Heart left ventricle (tissue), 16 donors: ENCODE measurements at regions not wholly inside any gene's neighbourhood (a gene's known extent, or its start where the extent isn't known, plus 50 kb on each side); places are given as distances from the start of the nearest gene placed in this dataset.

Source experiments
- ATAC-seq, 4 donors: fragments of 200-7000 bp; cut with Tn5 transposase; one replicate each; pipeline ENCODE4 v1.9.1; 2020 to 2022; ENCODE audit warnings: moderate library complexity in 4 of 4, mild to moderate bottlenecking in 3 of 4, moderate number of reproducible peaks in 1 of 4
- DNase-seq, 5 donors: peaks; one replicate each; pipeline ENCODE4 v3.0.0-alpha.2; 2020
- H3K27ac ChIP-seq, 12 donors: fragments of 200-600 bp; sonication (generic) in 4 of 12; one replicate each; pipeline versions ENCODE4 v1.5.0 to v1.8.0; 2016 to 2022; ENCODE audit warnings: mild to moderate bottlenecking in 2 of 12
- H3K27me3 ChIP-seq, 9 donors: fragments of 200-600 bp; sonication (generic) in 2 of 9; one replicate each; pipeline versions ENCODE4 v1.5.1 to v1.8.0; 2016 to 2022; ENCODE audit warnings: mild to moderate bottlenecking in 3 of 9
- H3K36me3 ChIP-seq, 9 donors: fragments of 200-600 bp; sonication (generic) in 2 of 9; one replicate each; pipeline versions ENCODE4 v1.5.0 to v1.8.0; 2018 to 2022; ENCODE audit warnings: mild to moderate bottlenecking in 2 of 9
- H3K4me1 ChIP-seq, 12 donors: fragments of 200-600 bp; sonication (generic) in 4 of 12; one replicate each; pipeline versions ENCODE4 v1.5.0 to v1.8.0; 2016 to 2022; ENCODE audit warnings: mild to moderate bottlenecking in 3 of 12
- H3K4me3 ChIP-seq, 12 donors: fragments of 200-600 bp; sonication (generic) in 4 of 12; one replicate each; pipeline versions ENCODE4 v1.5.0 to v1.8.0; 2017 to 2022; ENCODE audit warnings: mild to moderate bottlenecking in 9 of 12, moderate library complexity in 4 of 12
- H3K9me3 ChIP-seq, 12 donors: fragments of 200-600 bp; sonication (generic) in 4 of 12; one replicate each; pipeline versions ENCODE4 v1.5.0 to v1.8.0; 2016 to 2022; ENCODE audit warnings: mild to moderate bottlenecking in 1 of 12
- POLR2A ChIP-seq, 2 donors: fragments of 450-650 bp; IDR thresholded peaks; one replicate each; pipeline ENCODE4 v1.6.1; 2017; ENCODE audit warnings: antibody characterized with exemption in 2 of 2, mild to moderate bottlenecking in 2 of 2, moderate library complexity in 2 of 2
- WGBS, 4 donors: extraction: QIAGEN DNeasy Blood & Tissue Kit in 2 of 4; methylation state at CpG; one replicate each; pipeline versions ENCODE4 v1.1.5 to v1.1.7; 2013 to 2018; 5-methylcytosine and 5-hydroxymethylcytosine counted together
- intact Hi-C, 10 donors: fragments of 100-400 bp; cut with DNase I; formaldehyde crosslinking; loops; one replicate each; pipeline versions ENCODE4 v1.11.1 to v1.14.2; 2022
- TF ChIP-seq, protein P1 (sequence below), 12 donors: fragments of 200-600 bp; sonication (generic) in 4 of 12; IDR thresholded peaks; one replicate each; pipeline versions ENCODE4 v1.5.0 to v1.8.0; 2018 to 2022; ENCODE audit warnings: antibody characterized with exemption in 12 of 12, mild to moderate bottlenecking in 5 of 12
- donor health status: ischemic (EF 13 %, LVEDD 7.1; RV severe dilation, severe dysfunction).
- donor health status: healthy with polysubstance abuse.
- donor health status: DM: no; HTN: yes; CAD: no.
- donor health status: DM: no; HTN: no; CAD: no.
- donor health status: ischemic (EF 25% LVEDD 6.9; RV normal size, moderate dysfunction).
- donor health status: ischemic (EF 25% LVEDD 5.7; RV mildly dilated, moderate dysfunction).
- donor health status: healthy.
- donor health status: DM: yes; HTN: yes; CAD: no.
- donor health status: ischemic (EF 35%, LVEDD 5.7; RV mildly dilated, moderate dysfunction).
- donor health status: nonischemic (EF 11% LVEDD 7.7; RV severe dilation, severe dysfunction).
- donor health status: DM: yes; HTN: yes; CAD: no.
- donor health status: PGD.
- donor health status: ischemic (EF 29% LVEDD 5.4; RV normal size, mild dysfunction).
- donor health status: nonischemic (EF 23%, LVEDD 6.1; RV moderate dilation, normal function).

DNA sequence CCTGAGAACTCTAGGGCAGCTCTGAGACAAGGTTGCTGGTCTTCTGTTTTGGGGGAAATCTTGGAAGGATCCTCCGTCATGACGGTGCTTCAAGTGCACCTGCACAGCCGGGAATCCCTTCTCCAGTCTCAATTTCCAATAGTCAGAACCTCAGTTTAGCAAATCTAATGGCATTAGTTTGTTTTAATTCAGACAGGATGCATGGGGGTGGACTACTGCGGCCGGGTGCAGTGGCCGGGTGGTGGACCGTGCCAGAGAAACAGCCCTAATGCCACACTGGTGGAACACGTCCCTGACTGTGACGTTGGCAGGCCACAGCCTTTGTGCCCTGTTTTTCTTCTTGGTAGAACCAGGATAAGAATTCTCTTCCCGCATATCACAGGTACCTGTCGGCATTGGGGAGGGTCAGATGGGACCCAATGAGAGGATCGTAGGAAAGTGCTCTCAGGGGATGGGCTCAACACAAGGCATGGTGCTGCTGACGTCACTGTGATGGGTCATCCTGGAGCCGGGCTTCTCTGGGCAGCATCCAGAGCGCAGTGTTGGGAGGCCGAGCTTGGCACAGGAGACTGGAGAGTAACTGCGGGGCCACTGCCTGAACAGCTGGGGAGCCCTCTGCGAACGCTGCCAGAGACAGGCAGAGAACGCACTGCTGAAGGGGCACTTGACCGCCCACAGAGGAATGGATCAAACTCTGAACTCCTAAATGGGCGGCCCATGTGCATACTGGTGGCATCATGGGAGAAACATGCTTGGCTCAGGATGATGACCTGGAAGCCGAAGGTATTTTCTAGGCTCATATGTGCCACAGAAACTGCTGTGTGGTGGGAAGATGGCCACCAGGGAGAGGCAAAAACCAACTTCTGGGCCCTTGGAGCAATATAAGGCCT lies 313.8 kb upstream of the SHH start:
- Histone ChIP-seq H3K4me3 (no peak overlapping the region), H3K4me1 (no peaks in the 10 kb centered on the region), H3K36me3 (no peaks in the 10 kb centered on the region), H3K9me3 (no peaks in the 10 kb centered on the region), H3K27me3 (no peaks in the 10 kb centered on the region), H3K27ac (no peak overlapping the region)
- intact Hi-C loops, result no loop called here
- no peak for ATAC-seq
- WGBS, 4 donors, result 84 to 90% (median 88%) methylated on average over 23 of the region's 23 CpGs
- TF ChIP-seq, protein P1, sequence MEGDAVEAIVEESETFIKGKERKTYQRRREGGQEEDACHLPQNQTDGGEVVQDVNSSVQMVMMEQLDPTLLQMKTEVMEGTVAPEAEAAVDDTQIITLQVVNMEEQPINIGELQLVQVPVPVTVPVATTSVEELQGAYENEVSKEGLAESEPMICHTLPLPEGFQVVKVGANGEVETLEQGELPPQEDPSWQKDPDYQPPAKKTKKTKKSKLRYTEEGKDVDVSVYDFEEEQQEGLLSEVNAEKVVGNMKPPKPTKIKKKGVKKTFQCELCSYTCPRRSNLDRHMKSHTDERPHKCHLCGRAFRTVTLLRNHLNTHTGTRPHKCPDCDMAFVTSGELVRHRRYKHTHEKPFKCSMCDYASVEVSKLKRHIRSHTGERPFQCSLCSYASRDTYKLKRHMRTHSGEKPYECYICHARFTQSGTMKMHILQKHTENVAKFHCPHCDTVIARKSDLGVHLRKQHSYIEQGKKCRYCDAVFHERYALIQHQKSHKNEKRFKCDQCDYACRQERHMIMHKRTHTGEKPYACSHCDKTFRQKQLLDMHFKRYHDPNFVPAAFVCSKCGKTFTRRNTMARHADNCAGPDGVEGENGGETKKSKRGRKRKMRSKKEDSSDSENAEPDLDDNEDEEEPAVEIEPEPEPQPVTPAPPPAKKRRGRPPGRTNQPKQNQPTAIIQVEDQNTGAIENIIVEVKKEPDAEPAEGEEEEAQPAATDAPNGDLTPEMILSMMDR (IDR thresholded peaks at IDR 0.05), result no peak
- TF ChIP-seq POLR2A (IDR thresholded peaks at IDR 0.05), result no peak
- DNase-seq, result no peak

- Histone ChIP-seq H3K36me3 (no peaks in the 10 kb centered on the region), H3K4me3 (no peak overlapping the region), H3K27ac (no peak overlapping the region), H3K27me3 (no peaks in the 10 kb centered on the region), H3K9me3 (no peaks in the 10 kb centered on the region), H3K4me1 (no peaks in the 10 kb centered on the region)
- intact Hi-C loops, result no loop called here
- ATAC-seq (no peak), DNase-seq (no peak)
- TF ChIP-seq, protein P1 (IDR thresholded peaks at IDR 0.05), result no peak
- TF ChIP-seq POLR2A (IDR thresholded peaks at IDR 0.05), result no peak
- WGBS, 4 donors, result 70 to 81% (median 77%) methylated on average over 10 to 18 of the region's 18 CpGs
Observed at GRCh38 chr7:156124356-156124755, 312.1 kb upstream of the SHH start.

GRCh38 chr7:156123362-156123761 lies 311.1 kb upstream of the SHH start:
- intact Hi-C loops, result no loop called here
- H3K27me3 ChIP-seq, result no peaks in the 10 kb centered on the region
- ATAC-seq (no peak), DNase-seq (no peak)
- no peaks in the 10 kb centered on the region for H3K9me3 ChIP-seq
- H3K36me3 ChIP-seq, result no peaks in the 10 kb centered on the region
- no peak overlapping the region for H3K27ac ChIP-seq
- TF ChIP-seq, protein P1 (IDR thresholded peaks at IDR 0.05), result no peak
- TF ChIP-seq POLR2A (IDR thresholded peaks at IDR 0.05), result no peak
- H3K4me1 ChIP-seq, result no peaks in the 10 kb centered on the region
- no peak overlapping the region for H3K4me3 ChIP-seq
- WGBS, 4 donors, result 88 to 94% (median 93%) methylated on average over 15 to 25 of the region's 25 CpGs

GRCh38 chr7:156122752-156123354 lies 310.6 kb upstream of the SHH start:
- no peaks in the 10 kb centered on the region for H3K9me3 ChIP-seq
- TF ChIP-seq POLR2A (IDR thresholded peaks at IDR 0.05), result no peak
- TF ChIP-seq, protein P1 (IDR thresholded peaks at IDR 0.05), result no peak
- H3K27ac ChIP-seq, result no peak overlapping the region
- intact Hi-C loops, result no loop called here
- DNase-seq (no peak), ATAC-seq (no peak)
- H3K27me3 ChIP-seq, result no peaks in the 10 kb centered on the region
- H3K4me1 ChIP-seq, result no peaks in the 10 kb centered on the region
- no peak overlapping the region for H3K4me3 ChIP-seq
- WGBS, 4 donors, result 73 to 87% (median 81%) methylated on average over 7 to 23 of the region's 23 CpGs
- no peaks in the 10 kb centered on the region for H3K36me3 ChIP-seq
